Transverse colon (tissue), 4 donors: ENCODE measurements at regions not wholly inside any gene's neighbourhood (a gene's known extent, or its start where the extent isn't known, plus 50 kb on each side); places are given as distances from the start of the nearest gene placed in this dataset.

ENCODE experiments used
- POLR2AphosphoS5 ChIP-seq, 3 donors: sonication (generic); formaldehyde crosslinking; IDR thresholded peaks; one replicate each; pipeline ENCODE4 v1.6.1; 2016; ENCODE audit warnings: antibody characterized with exemption in 3 of 3
- TF ChIP-seq, protein P1 (sequence below), 5 experiments: fragments of 200-600 bp in 3 of 5; fragments of 450-650 bp in 2 of 5; sonication (generic) in 3 of 5; IDR thresholded peaks; 1 replicate in 2 of 5; 2 replicates in 3 of 5; pipeline ENCODE4 v1.5.1; 2016 to 2017; ENCODE audit warnings: antibody characterized with exemption in 5 of 5, inconsistent platforms in 3 of 5, mild to moderate bottlenecking in 2 of 5, moderate library complexity in 1 of 5

GRCh38 chr5:163339148-163339547 is 98.2 kb upstream of the CCNG1 start:
- TF ChIP-seq POLR2AphosphoS5 (IDR thresholded peaks at IDR 0.05), result no peak
- TF ChIP-seq, protein P1, sequence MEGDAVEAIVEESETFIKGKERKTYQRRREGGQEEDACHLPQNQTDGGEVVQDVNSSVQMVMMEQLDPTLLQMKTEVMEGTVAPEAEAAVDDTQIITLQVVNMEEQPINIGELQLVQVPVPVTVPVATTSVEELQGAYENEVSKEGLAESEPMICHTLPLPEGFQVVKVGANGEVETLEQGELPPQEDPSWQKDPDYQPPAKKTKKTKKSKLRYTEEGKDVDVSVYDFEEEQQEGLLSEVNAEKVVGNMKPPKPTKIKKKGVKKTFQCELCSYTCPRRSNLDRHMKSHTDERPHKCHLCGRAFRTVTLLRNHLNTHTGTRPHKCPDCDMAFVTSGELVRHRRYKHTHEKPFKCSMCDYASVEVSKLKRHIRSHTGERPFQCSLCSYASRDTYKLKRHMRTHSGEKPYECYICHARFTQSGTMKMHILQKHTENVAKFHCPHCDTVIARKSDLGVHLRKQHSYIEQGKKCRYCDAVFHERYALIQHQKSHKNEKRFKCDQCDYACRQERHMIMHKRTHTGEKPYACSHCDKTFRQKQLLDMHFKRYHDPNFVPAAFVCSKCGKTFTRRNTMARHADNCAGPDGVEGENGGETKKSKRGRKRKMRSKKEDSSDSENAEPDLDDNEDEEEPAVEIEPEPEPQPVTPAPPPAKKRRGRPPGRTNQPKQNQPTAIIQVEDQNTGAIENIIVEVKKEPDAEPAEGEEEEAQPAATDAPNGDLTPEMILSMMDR (IDR thresholded peaks at IDR 0.05), result no peak
